Mucosa of descending colon (tissue), 3 donors: ENCODE measurements at regions not wholly inside any gene's neighbourhood (a gene's known extent, or its start where the extent isn't known, plus 50 kb on each side); places are given as distances from the start of the nearest gene placed in this dataset.

Source experiments
- ATAC-seq: fragments of 200-7000 bp; cut with Tn5 transposase; one replicate; pipeline ENCODE4 v1.9.1; 2020; ENCODE audit warnings: mild to moderate bottlenecking, moderate library complexity
- DNase-seq, 3 donors: peaks; one replicate each; pipeline ENCODE4 v3.0.0-alpha.2; 2020
- H3K36me3 ChIP-seq: fragments of 200-600 bp; one replicate; pipeline ENCODE4 v1.8.0; 2021; ENCODE audit warnings: low read depth, mild to moderate bottlenecking
- H3K4me1 ChIP-seq: fragments of 200-600 bp; one replicate; pipeline ENCODE4 v1.8.0; 2021; ENCODE audit warnings: low read depth, mild to moderate bottlenecking
- H3K4me3 ChIP-seq: fragments of 200-600 bp; one replicate; pipeline ENCODE4 v1.8.0; 2021; ENCODE audit warnings: mild to moderate bottlenecking
- H3K9me3 ChIP-seq: fragments of 200-600 bp; one replicate; pipeline ENCODE4 v1.8.0; 2021; ENCODE audit warnings: mild to moderate bottlenecking
- intact Hi-C, 2 donors: fragments of 100-400 bp; cut with DNase I in 1 of 2; cut with micrococcal nuclease in 1 of 2; formaldehyde crosslinking; loops; one replicate each; pipeline versions ENCODE4 v1.11.0 to v1.11.1; 2022; cut with DNase I, micrococcal nuclease
- TF ChIP-seq, protein P1 (sequence below): fragments of 200-600 bp; IDR thresholded peaks from one replicate; pipeline ENCODE4 v1.8.0; 2022; ENCODE audit warnings: antibody characterized with exemption, mild to moderate bottlenecking
- donor health status: DM: no; HTN: no; CAD: no; lungs with moderate emphysema.
- donor health status: DM: no; HTN: no; CAD: no.
- donor health status: DM: no; HTN: yes; CAD: no.

DNA sequence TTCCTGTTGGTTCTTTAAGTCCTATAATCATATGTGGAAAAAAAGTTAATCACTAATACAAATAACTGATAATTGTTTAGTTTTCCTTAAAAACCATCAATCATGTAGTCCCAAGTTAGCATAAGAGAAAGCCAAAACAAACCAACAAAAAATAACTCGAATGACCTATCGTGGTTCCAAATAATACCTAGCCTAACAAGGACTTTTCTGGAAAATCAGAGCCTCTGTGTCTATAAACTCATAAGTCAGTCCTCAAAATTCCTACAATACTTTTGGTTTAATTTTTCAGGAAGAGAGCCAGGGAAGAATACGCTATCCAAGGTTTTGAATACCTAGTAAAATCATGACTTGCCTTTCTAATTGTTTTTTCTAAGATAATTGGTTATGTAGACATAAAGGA, 975.3 kb upstream of the SOX9 start:
- TF ChIP-seq, protein P1, sequence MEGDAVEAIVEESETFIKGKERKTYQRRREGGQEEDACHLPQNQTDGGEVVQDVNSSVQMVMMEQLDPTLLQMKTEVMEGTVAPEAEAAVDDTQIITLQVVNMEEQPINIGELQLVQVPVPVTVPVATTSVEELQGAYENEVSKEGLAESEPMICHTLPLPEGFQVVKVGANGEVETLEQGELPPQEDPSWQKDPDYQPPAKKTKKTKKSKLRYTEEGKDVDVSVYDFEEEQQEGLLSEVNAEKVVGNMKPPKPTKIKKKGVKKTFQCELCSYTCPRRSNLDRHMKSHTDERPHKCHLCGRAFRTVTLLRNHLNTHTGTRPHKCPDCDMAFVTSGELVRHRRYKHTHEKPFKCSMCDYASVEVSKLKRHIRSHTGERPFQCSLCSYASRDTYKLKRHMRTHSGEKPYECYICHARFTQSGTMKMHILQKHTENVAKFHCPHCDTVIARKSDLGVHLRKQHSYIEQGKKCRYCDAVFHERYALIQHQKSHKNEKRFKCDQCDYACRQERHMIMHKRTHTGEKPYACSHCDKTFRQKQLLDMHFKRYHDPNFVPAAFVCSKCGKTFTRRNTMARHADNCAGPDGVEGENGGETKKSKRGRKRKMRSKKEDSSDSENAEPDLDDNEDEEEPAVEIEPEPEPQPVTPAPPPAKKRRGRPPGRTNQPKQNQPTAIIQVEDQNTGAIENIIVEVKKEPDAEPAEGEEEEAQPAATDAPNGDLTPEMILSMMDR: no peak
- no peaks in the 10 kb centered on the region for H3K36me3 ChIP-seq

DNA sequence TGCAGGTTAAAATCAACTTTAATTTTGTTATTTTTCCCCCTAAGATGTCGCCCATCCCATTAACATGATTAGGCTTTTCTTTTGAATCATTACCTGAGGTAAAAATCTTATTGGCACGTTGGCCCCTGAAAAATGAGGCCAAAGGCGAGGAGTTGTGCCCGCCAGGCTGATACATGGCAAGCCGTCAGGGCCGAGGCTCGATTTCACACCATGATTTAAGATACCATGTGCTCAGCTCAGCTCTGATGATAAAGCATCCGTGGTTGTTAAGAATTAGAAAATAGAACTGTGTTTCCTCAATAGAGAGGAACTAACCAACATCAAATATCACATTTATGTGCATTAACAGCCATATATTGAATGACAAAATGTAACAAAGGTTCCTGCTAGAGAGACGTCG, 972.9 kb upstream of the SOX9 start:
- intact Hi-C loops: no loop called here
- DNase-seq: no peak
- no peaks in the 10 kb centered on the region for H3K36me3 ChIP-seq
- H3K4me1 ChIP-seq: no peaks in the 10 kb centered on the region
- H3K9me3 ChIP-seq: no peaks in the 10 kb centered on the region
- TF ChIP-seq, protein P1: no peak
- no peak overlapping the region for H3K4me3 ChIP-seq
- no peak for ATAC-seq

More for the DNA sequence above, 975.3 kb upstream of the SOX9 start:
- Histone ChIP-seq H3K4me3 (no peak overlapping the region), H3K4me1 (no peaks in the 10 kb centered on the region), H3K9me3 (no peaks in the 10 kb centered on the region)
- no peak for ATAC-seq
- intact Hi-C loops: no loop called here
- DNase-seq: no peak

DNA sequence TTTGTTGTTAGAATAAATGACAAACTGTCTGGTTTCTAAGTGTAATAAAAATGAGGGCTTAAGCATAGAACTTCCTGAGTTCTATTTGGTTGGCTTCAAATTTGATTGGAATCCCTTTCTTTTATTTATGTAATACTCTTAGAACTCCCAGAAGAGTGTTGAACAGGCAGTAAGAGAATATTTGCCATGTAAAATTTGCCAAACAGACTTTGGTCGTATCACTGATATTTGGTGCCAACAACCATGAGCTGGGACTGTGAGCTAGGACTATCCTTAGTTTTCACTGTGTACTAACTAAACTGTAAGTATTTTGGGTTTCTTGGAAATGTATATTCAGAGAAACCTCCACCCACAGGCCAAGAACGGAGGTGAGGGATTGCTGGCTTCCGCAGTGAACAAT, 971.2 kb upstream of the SOX9 start:
- Histone ChIP-seq H3K36me3 (no peaks in the 10 kb centered on the region), H3K4me1 (no peaks in the 10 kb centered on the region), H3K9me3 (no peaks in the 10 kb centered on the region), H3K4me3 (no peak overlapping the region)
- ATAC-seq (no peak), DNase-seq (no peak)
- TF ChIP-seq, protein P1: no peak
- intact Hi-C loops: no loop called here

DNA sequence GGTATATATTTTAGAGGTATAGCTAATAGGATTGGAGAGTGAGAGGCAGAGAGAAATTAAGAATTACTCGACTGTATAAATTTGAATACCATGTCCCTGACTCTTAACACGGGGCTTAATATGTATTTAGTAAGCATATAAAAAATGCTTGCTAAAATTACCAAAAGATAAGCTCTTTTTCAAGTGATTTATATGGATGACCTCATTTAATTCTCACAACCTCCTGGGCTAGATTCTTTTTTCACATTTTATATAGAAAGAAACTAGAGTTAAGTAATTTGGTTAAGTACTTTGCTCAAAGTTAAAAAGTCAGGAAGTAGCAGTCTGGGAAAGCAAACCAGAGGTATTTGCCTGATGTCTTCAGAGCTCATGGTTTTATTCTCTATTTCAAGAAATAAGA, 963.5 kb upstream of the SOX9 start:
- intact Hi-C loops: no loop called here
- H3K4me1 ChIP-seq: no peaks in the 10 kb centered on the region
- no peaks in the 10 kb centered on the region for H3K36me3 ChIP-seq
- TF ChIP-seq, protein P1: no peak
- DNase-seq (no peak), ATAC-seq (no peak)
- no peaks in the 10 kb centered on the region for H3K9me3 ChIP-seq
- no peak overlapping the region for H3K4me3 ChIP-seq

DNA sequence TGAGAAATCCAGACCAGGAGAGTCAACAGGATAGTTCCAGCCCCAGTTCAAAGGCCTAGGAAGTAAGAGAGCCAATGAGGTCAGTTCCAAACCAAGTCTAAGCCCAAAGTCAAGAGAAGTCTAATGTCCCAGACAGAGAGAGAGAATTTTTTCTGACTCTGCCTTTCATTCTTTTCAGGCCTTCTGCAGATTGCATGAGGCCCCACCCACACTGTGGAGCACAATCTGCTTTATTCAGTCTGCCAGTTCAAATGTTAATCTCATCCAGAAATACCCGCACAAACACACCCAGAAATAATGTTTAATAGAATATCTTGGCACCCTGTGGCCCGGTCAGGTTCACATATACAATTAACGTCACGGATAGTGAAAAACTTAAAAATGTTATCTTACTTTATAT, 962.4 kb upstream of the SOX9 start:
- TF ChIP-seq, protein P1: no peak
- DNase-seq (no peak), ATAC-seq (no peak)
- intact Hi-C loops: no loop called here
- no peaks in the 10 kb centered on the region for H3K9me3 ChIP-seq
- H3K4me1 ChIP-seq: peaks cover 1% of the 10 kb centered on the region
- H3K4me3 ChIP-seq: no peak overlapping the region
- H3K36me3 ChIP-seq: no peaks in the 10 kb centered on the region

DNA sequence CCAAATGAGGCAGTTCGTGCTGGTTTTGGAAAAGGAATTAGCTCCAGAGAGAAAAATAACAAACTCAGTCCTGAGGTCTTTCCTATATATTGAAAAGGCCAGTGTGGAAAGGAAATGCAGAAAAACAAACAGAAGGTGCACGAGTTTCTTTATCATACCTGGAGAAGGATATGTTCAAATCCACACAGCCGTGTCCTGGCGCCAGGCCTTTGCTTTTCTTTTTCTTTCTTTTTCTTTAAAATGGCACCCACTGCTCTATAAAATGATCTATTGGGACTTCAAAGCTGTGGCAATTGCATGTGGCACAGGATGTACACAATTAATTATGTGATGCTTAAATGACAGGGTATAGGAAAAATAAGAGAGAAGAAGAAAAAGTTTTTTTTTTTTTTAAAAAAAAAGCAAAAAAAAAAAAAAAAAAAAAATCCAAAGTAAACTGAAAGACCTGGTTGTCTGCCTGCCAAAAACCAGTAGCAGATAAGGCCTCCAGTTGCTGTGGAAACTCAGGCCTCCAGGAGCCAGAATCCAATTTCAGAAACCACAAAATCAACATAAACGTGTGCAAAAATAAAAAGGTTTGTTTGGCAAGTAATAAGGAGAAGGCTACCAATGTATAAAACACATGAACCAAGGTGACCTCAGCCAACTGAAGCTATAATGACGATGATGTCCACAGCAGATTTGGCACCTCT, 957.6 kb upstream of the SOX9 start:
- Histone ChIP-seq H3K36me3 (no peaks in the 10 kb centered on the region), H3K4me1 (peaks cover 5% of the 10 kb centered on the region), H3K4me3 (no peak overlapping the region), H3K9me3 (no peaks in the 10 kb centered on the region)
- TF ChIP-seq, protein P1: no peak
- DNase-seq: peak in 1 of 3 donors; percentile 38
- peak; percentile 76 for ATAC-seq
- intact Hi-C loops: no loop called here
